Nephron progenitor cell (in vitro differentiated cells): ENCODE measurements at regions not wholly inside any gene's neighbourhood (a gene's known extent, or its start where the extent isn't known, plus 50 kb on each side); places are given as distances from the start of the nearest gene placed in this dataset.

Source experiments
- DNase-seq: peaks from one replicate; pipeline ENCODE4 v3.0.0; 2021
- H3K27ac Mint-ChIP-seq: 2 replicates; pipeline ENCODE4 v1.8.0; 2021; ENCODE audit warnings: mild to moderate bottlenecking, moderate library complexity, mixed read lengths
- H3K27me3 Mint-ChIP-seq: 2 replicates; pipeline ENCODE4 v1.8.0; 2021; ENCODE audit warnings: mild to moderate bottlenecking, low read depth, mixed read lengths; ENCODE audit not compliant: poor library complexity
- H3K36me3 Mint-ChIP-seq: 2 replicates; pipeline ENCODE4 v1.8.0; 2021; ENCODE audit warnings: low read depth, mixed read lengths
- H3K4me1 Mint-ChIP-seq: 2 replicates; pipeline ENCODE4 v1.8.0; 2021; ENCODE audit warnings: mixed read lengths
- H3K4me3 Mint-ChIP-seq: 2 replicates; pipeline ENCODE4 v1.8.0; 2021; ENCODE audit warnings: mild to moderate bottlenecking, moderate library complexity, mixed read lengths
- H3K9me3 Mint-ChIP-seq: 2 replicates; pipeline ENCODE4 v1.8.0; 2021; ENCODE audit warnings: mild to moderate bottlenecking, moderate library complexity, mixed read lengths
- CTCF ChIP-seq: fragments of 200-600 bp; sonication (generic); IDR thresholded peaks from 2 replicates; pipeline ENCODE4 v1.5.0; 2021; ENCODE audit warnings: antibody characterized with exemption

- H3K36me3 Mint-ChIP-seq: no peaks in the 10 kb centered on the region
- H3K4me3 Mint-ChIP-seq: no peak overlapping the region
- DNase-seq: no peak
- H3K27ac Mint-ChIP-seq: no peak overlapping the region
- no peak for TF ChIP-seq CTCF
- H3K27me3 Mint-ChIP-seq: peaks cover 3% of the 10 kb centered on the region
- no peaks in the 10 kb centered on the region for H3K4me1 Mint-ChIP-seq
- no peaks in the 10 kb centered on the region for H3K9me3 Mint-ChIP-seq
Observed at GRCh38 chr13:33582121-33582520, 235.8 kb upstream of the RFC3 start.

GRCh38 chr13:33583398-33583797 lies 234.6 kb upstream of the RFC3 start:
- DNase-seq: no peak
- Mint-ChIP-seq H3K27me3 (peaks cover 6% of the 10 kb centered on the region), H3K4me1 (no peaks in the 10 kb centered on the region), H3K27ac (no peak overlapping the region), H3K9me3 (no peaks in the 10 kb centered on the region), H3K4me3 (no peak overlapping the region), H3K36me3 (no peaks in the 10 kb centered on the region)
- no peak for TF ChIP-seq CTCF

- no peaks in the 10 kb centered on the region for H3K4me1 Mint-ChIP-seq
- peaks cover 3% of the 10 kb centered on the region for H3K27me3 Mint-ChIP-seq
- H3K27ac Mint-ChIP-seq: no peak overlapping the region
- no peak overlapping the region for H3K4me3 Mint-ChIP-seq
- H3K9me3 Mint-ChIP-seq: no peaks in the 10 kb centered on the region
- no peak for DNase-seq
- TF ChIP-seq CTCF: no peak
- H3K36me3 Mint-ChIP-seq: no peaks in the 10 kb centered on the region
Observed at GRCh38 chr13:33590936-33591335, 227.0 kb upstream of the RFC3 start.

- no peak for DNase-seq
- Mint-ChIP-seq H3K4me3 (no peak overlapping the region), H3K27ac (no peak overlapping the region), H3K27me3 (peaks cover 4% of the 10 kb centered on the region), H3K36me3 (peaks cover 12% of the 10 kb centered on the region), H3K4me1 (peaks cover 19% of the 10 kb centered on the region), H3K9me3 (peaks cover 40% of the 10 kb centered on the region)
- TF ChIP-seq CTCF: no peak
Observed at GRCh38 chr13:33606692-33607091, 211.3 kb upstream of the RFC3 start.

- Mint-ChIP-seq H3K4me1 (peaks cover 37% of the 10 kb centered on the region), H3K36me3 (no peaks in the 10 kb centered on the region), H3K9me3 (peaks cover 18% of the 10 kb centered on the region), H3K27me3 (peaks cover 5% of the 10 kb centered on the region), H3K27ac (peak overlapping the region; percentile 97), H3K4me3 (no peak overlapping the region)
- no peak for TF ChIP-seq CTCF
- DNase-seq: peak; percentile 8
Observed at GRCh38 chr13:33610438-33611120, 207.4 kb upstream of the RFC3 start.

GRCh38 chr13:33611121-33611805 lies 206.7 kb upstream of the RFC3 start:
- H3K4me1 Mint-ChIP-seq: peaks cover 37% of the 10 kb centered on the region
- peak overlapping the region; percentile 14 for H3K4me3 Mint-ChIP-seq
- TF ChIP-seq CTCF: no peak
- H3K9me3 Mint-ChIP-seq: peaks cover 14% of the 10 kb centered on the region
- no peaks in the 10 kb centered on the region for H3K36me3 Mint-ChIP-seq
- peaks cover 11% of the 10 kb centered on the region for H3K27me3 Mint-ChIP-seq
- DNase-seq: peak; percentile 34
- peak overlapping the region; percentile 97 for H3K27ac Mint-ChIP-seq
